ENCODE measurements at regions not wholly inside any gene's neighbourhood (a gene's known extent, or its start where the extent isn't known, plus 50 kb on each side); places are given as distances from the start of the nearest gene placed in this dataset.

- DNase-seq (ENCODE audit: low spot score) = no peak
Observed at GRCh38 chr3:168152149-168152548, 56.4 kb upstream of the GOLIM4 start.

Measured in COLO829 (cell line).